Central memory CD8-positive, alpha-beta T cell (primary cell): ENCODE measurements at regions not wholly inside any gene's neighbourhood (a gene's known extent, or its start where the extent isn't known, plus 50 kb on each side); places are given as distances from the start of the nearest gene placed in this dataset.

ENCODE experiments used
- ATAC-seq: fragments of 150-1000 bp; cut with Tn5 transposase; replicated peaks from 2 replicates; pipeline ENCODE4 v1.10.0; 2022; ENCODE audit warnings: mild to moderate bottlenecking, moderate FRiP score, moderate number of reproducible peaks; ENCODE audit not compliant: poor library complexity, severe bottlenecking; ENCODE audit errors: extremely low read depth
- DNase-seq, 2 donors: peaks; one replicate each; pipeline ENCODE4 v3.0.0; 2021; ENCODE audit warnings: low spot score in 2 of 2
- H3K27ac Mint-ChIP-seq: one replicate; pipeline ENCODE4 v1.8.0; 2022; ENCODE audit warnings: low read depth, mild to moderate bottlenecking, moderate library complexity, mixed read lengths
- H3K27me3 Mint-ChIP-seq: one replicate; pipeline ENCODE4 v1.8.0; 2022; ENCODE audit warnings: mixed read lengths
- H3K36me3 Mint-ChIP-seq: one replicate; pipeline ENCODE4 v1.8.0; 2022; ENCODE audit warnings: mild to moderate bottlenecking, moderate library complexity, mixed read lengths; ENCODE audit not compliant: insufficient read depth
- H3K4me1 Mint-ChIP-seq: one replicate; pipeline ENCODE4 v1.8.0; 2022; ENCODE audit warnings: mixed read lengths
- H3K4me3 Mint-ChIP-seq: one replicate; pipeline ENCODE4 v1.8.0; 2022; ENCODE audit warnings: mild to moderate bottlenecking, moderate library complexity, mixed read lengths
- H3K9me3 Mint-ChIP-seq: one replicate; pipeline ENCODE4 v1.8.0; 2022; ENCODE audit warnings: mixed read lengths

- no peak for DNase-seq
- H3K27ac Mint-ChIP-seq, result no peak overlapping the region
- peaks cover 63% of the 10 kb centered on the region for H3K27me3 Mint-ChIP-seq
- H3K36me3 Mint-ChIP-seq, result no peaks in the 10 kb centered on the region
- H3K4me3 Mint-ChIP-seq, result no peak overlapping the region
- H3K4me1 Mint-ChIP-seq, result no peaks in the 10 kb centered on the region
- no peak for ATAC-seq
- H3K9me3 Mint-ChIP-seq, result no peaks in the 10 kb centered on the region
Observed at GRCh38 chr1:4586611-4587160, 67.7 kb upstream of the AJAP1 start.

- Mint-ChIP-seq H3K4me1 (no peaks in the 10 kb centered on the region), H3K4me3 (no peak overlapping the region), H3K9me3 (no peaks in the 10 kb centered on the region), H3K36me3 (no peaks in the 10 kb centered on the region), H3K27me3 (peaks cover 58% of the 10 kb centered on the region), H3K27ac (no peak overlapping the region)
- no peak for ATAC-seq
- DNase-seq, result no peak
Observed at GRCh38 chr1:4587721-4588120, 66.7 kb upstream of the AJAP1 start.

- Mint-ChIP-seq H3K9me3 (no peaks in the 10 kb centered on the region), H3K36me3 (peaks cover 1% of the 10 kb centered on the region), H3K4me3 (no peak overlapping the region), H3K27me3 (peaks cover 34% of the 10 kb centered on the region), H3K4me1 (no peaks in the 10 kb centered on the region), H3K27ac (no peak overlapping the region)
- DNase-seq (no peak), ATAC-seq (no peak)
Observed at GRCh38 chr1:4590756-4591155, 63.7 kb upstream of the AJAP1 start.

- H3K4me3 Mint-ChIP-seq, result no peak overlapping the region
- peaks cover 22% of the 10 kb centered on the region for H3K27me3 Mint-ChIP-seq
- ATAC-seq (no peak), DNase-seq (no peak)
- H3K27ac Mint-ChIP-seq, result no peak overlapping the region
- H3K9me3 Mint-ChIP-seq, result no peaks in the 10 kb centered on the region
- no peaks in the 10 kb centered on the region for H3K4me1 Mint-ChIP-seq
- H3K36me3 Mint-ChIP-seq, result peaks cover 1% of the 10 kb centered on the region
Observed at GRCh38 chr1:4591926-4592325, 62.5 kb upstream of the AJAP1 start.

GRCh38 chr1:4593106-4593505, 61.3 kb upstream of the AJAP1 start:
- H3K9me3 Mint-ChIP-seq, result no peaks in the 10 kb centered on the region
- DNase-seq (no peak), ATAC-seq (no peak)
- H3K27ac Mint-ChIP-seq, result no peak overlapping the region
- no peak overlapping the region for H3K4me3 Mint-ChIP-seq
- H3K4me1 Mint-ChIP-seq, result no peaks in the 10 kb centered on the region
- peaks cover 18% of the 10 kb centered on the region for H3K27me3 Mint-ChIP-seq
- peaks cover 1% of the 10 kb centered on the region for H3K36me3 Mint-ChIP-seq

- Mint-ChIP-seq H3K36me3 (peaks cover 1% of the 10 kb centered on the region), H3K27me3 (peaks cover 18% of the 10 kb centered on the region), H3K9me3 (no peaks in the 10 kb centered on the region), H3K4me3 (no peak overlapping the region), H3K27ac (no peak overlapping the region), H3K4me1 (no peaks in the 10 kb centered on the region)
- no peak for DNase-seq
- no peak for ATAC-seq
Observed at GRCh38 chr1:4594286-4594991, 60.0 kb upstream of the AJAP1 start.

- Mint-ChIP-seq H3K27ac (no peak overlapping the region), H3K27me3 (peaks cover 16% of the 10 kb centered on the region)
Observed at GRCh38 chr1:4595341-4596225, 58.8 kb upstream of the AJAP1 start.

GRCh38 chr1:4596486-4596885, 57.9 kb upstream of the AJAP1 start:
- H3K9me3 Mint-ChIP-seq, result no peaks in the 10 kb centered on the region
- ATAC-seq, result no peak
- peaks cover 1% of the 10 kb centered on the region for H3K36me3 Mint-ChIP-seq

More at GRCh38 chr1:4595341-4596225, 58.8 kb upstream of the AJAP1 start:
- ATAC-seq (no peak), DNase-seq (no peak)
- H3K36me3 Mint-ChIP-seq, result peaks cover 1% of the 10 kb centered on the region
- no peaks in the 10 kb centered on the region for H3K9me3 Mint-ChIP-seq
- no peaks in the 10 kb centered on the region for H3K4me1 Mint-ChIP-seq
- no peak overlapping the region for H3K4me3 Mint-ChIP-seq

GRCh38 chr1:4597020-4597419, 57.4 kb upstream of the AJAP1 start:
- no peak overlapping the region for H3K4me3 Mint-ChIP-seq

More at GRCh38 chr1:4596486-4596885, 57.9 kb upstream of the AJAP1 start:
- no peaks in the 10 kb centered on the region for H3K4me1 Mint-ChIP-seq
- H3K27me3 Mint-ChIP-seq, result peaks cover 15% of the 10 kb centered on the region
- H3K4me3 Mint-ChIP-seq, result no peak overlapping the region
- H3K27ac Mint-ChIP-seq, result no peak overlapping the region
- no peak for DNase-seq

GRCh38 chr1:4598561-4598960, 55.8 kb upstream of the AJAP1 start:
- H3K27ac Mint-ChIP-seq, result no peak overlapping the region
- H3K27me3 Mint-ChIP-seq, result peaks cover 33% of the 10 kb centered on the region
- no peaks in the 10 kb centered on the region for H3K9me3 Mint-ChIP-seq
- no peaks in the 10 kb centered on the region for H3K36me3 Mint-ChIP-seq
- no peak overlapping the region for H3K4me3 Mint-ChIP-seq
- H3K4me1 Mint-ChIP-seq, result no peaks in the 10 kb centered on the region
- ATAC-seq (no peak), DNase-seq (no peak)

More at GRCh38 chr1:4597020-4597419, 57.4 kb upstream of the AJAP1 start:
- Mint-ChIP-seq H3K27me3 (peaks cover 20% of the 10 kb centered on the region), H3K36me3 (peaks cover 1% of the 10 kb centered on the region), H3K27ac (no peak overlapping the region), H3K9me3 (no peaks in the 10 kb centered on the region), H3K4me1 (no peaks in the 10 kb centered on the region)
- no peak for ATAC-seq
- DNase-seq, result no peak

- DNase-seq (no peak), ATAC-seq (no peak)
- no peak overlapping the region for H3K4me3 Mint-ChIP-seq
- H3K27ac Mint-ChIP-seq, result no peak overlapping the region
- no peaks in the 10 kb centered on the region for H3K4me1 Mint-ChIP-seq
- no peaks in the 10 kb centered on the region for H3K36me3 Mint-ChIP-seq
- H3K27me3 Mint-ChIP-seq, result peaks cover 33% of the 10 kb centered on the region
- no peaks in the 10 kb centered on the region for H3K9me3 Mint-ChIP-seq
Observed at GRCh38 chr1:4599521-4599920, 54.9 kb upstream of the AJAP1 start.

- DNase-seq, result no peak
- Mint-ChIP-seq H3K9me3 (no peaks in the 10 kb centered on the region), H3K36me3 (no peaks in the 10 kb centered on the region), H3K4me3 (no peak overlapping the region), H3K27ac (no peak overlapping the region), H3K27me3 (peaks cover 28% of the 10 kb centered on the region), H3K4me1 (no peaks in the 10 kb centered on the region)
- no peak for ATAC-seq
Observed at GRCh38 chr1:4599951-4600481, 54.4 kb upstream of the AJAP1 start.
